GM18907 (cell line): ENCODE measurements at regions not wholly inside any gene's neighbourhood (a gene's known extent, or its start where the extent isn't known, plus 50 kb on each side); places are given as distances from the start of the nearest gene placed in this dataset.

ENCODE experiments used
- ATAC-seq: cut with Tn5 transposase; IDR thresholded peaks from one replicate; pipeline ENCODE4 v1.9.1; 2021; ENCODE audit warnings: mild to moderate bottlenecking, moderate library complexity; ENCODE audit not compliant: unreplicated experiment

- ATAC-seq = no peak
Measured at GRCh38 chr13:110826861-110827672, 87.8 kb downstream of the ANKRD10 start.
